Activated CD4-positive, CD25-positive, alpha-beta regulatory T cell treated with anti-CD3 and anti-CD28 coated beads, Interleukin-2, amount 50 U/mL, for 16 hours (primary cell): ENCODE measurements at regions not wholly inside any gene's neighbourhood (a gene's known extent, or its start where the extent isn't known, plus 50 kb on each side); places are given as distances from the start of the nearest gene placed in this dataset.

Experiments
- DNase-seq: peaks from one replicate; pipeline ENCODE4 v3.0.0-alpha.2; 2020; ENCODE audit warnings: low read depth, low spot score

GRCh38 chr2:8461341-8461740 lies 220.5 kb upstream of the ID2 start:
- DNase-seq = no peak

GRCh38 chr2:8462280-8462679 lies 219.6 kb upstream of the ID2 start:
- no peak for DNase-seq

GRCh38 chr2:8462899-8463648 lies 218.8 kb upstream of the ID2 start:
- DNase-seq = no peak

GRCh38 chr2:8465560-8465959 lies 216.3 kb upstream of the ID2 start:
- DNase-seq = no peak

GRCh38 chr2:8469709-8470493 lies 212.0 kb upstream of the ID2 start:
- no peak for DNase-seq

- no peak for DNase-seq
Observed at GRCh38 chr2:8472545-8473323, 209.1 kb upstream of the ID2 start.

GRCh38 chr2:8475349-8476031 lies 206.4 kb upstream of the ID2 start:
- peak; percentile 21 for DNase-seq

GRCh38 chr2:8477552-8478470 lies 204.0 kb upstream of the ID2 start:
- no peak for DNase-seq

GRCh38 chr2:8478471-8478793 lies 203.4 kb upstream of the ID2 start:
- no peak for DNase-seq

- no peak for DNase-seq
Observed at GRCh38 chr2:8479298-8479697, 202.6 kb upstream of the ID2 start.

GRCh38 chr2:8480915-8481314 lies 200.9 kb upstream of the ID2 start:
- no peak for DNase-seq

GRCh38 chr2:8481463-8482009 lies 200.3 kb upstream of the ID2 start:
- no peak for DNase-seq

GRCh38 chr2:8482432-8482831 lies 199.4 kb upstream of the ID2 start:
- no peak for DNase-seq

- DNase-seq = no peak
Observed at GRCh38 chr2:8484502-8485283, 197.2 kb upstream of the ID2 start.

GRCh38 chr2:8485736-8486135 lies 196.1 kb upstream of the ID2 start:
- no peak for DNase-seq

GRCh38 chr2:8486141-8486540 lies 195.7 kb upstream of the ID2 start:
- DNase-seq = no peak

- no peak for DNase-seq
Observed at GRCh38 chr2:8487461-8487932, 194.4 kb upstream of the ID2 start.

GRCh38 chr2:8488001-8488738 lies 193.7 kb upstream of the ID2 start:
- DNase-seq = peak; percentile 36

- no peak for DNase-seq
Observed at GRCh38 chr2:8489221-8489620, 192.6 kb upstream of the ID2 start.
